Choroid plexus epithelial cell (primary cell): ENCODE measurements at regions not wholly inside any gene's neighbourhood (a gene's known extent, or its start where the extent isn't known, plus 50 kb on each side); places are given as distances from the start of the nearest gene placed in this dataset.
A peak's percentile ranks its signal among the peaks of the same experiment; 100 is the strongest.

Experiments used
- DNase-seq: peaks from one replicate; pipeline ENCODE4 v3.0.0-alpha.2; 2010; ENCODE audit warnings: low read depth
- H3K4me3 ChIP-seq: 2 replicates; pipeline ENCODE4 v1.5.1; 2011; ENCODE audit warnings: low read depth, mild to moderate bottlenecking, control low read depth, low read length, moderate library complexity
- TF ChIP-seq, protein P1 (sequence below): conservative IDR thresholded peaks from 2 replicates; pipeline ENCODE4 v1.5.1; 2011; ENCODE audit warnings: low read depth, mild to moderate bottlenecking, control low read depth, inconsistent platforms, low read length, moderate library complexity

DNA sequence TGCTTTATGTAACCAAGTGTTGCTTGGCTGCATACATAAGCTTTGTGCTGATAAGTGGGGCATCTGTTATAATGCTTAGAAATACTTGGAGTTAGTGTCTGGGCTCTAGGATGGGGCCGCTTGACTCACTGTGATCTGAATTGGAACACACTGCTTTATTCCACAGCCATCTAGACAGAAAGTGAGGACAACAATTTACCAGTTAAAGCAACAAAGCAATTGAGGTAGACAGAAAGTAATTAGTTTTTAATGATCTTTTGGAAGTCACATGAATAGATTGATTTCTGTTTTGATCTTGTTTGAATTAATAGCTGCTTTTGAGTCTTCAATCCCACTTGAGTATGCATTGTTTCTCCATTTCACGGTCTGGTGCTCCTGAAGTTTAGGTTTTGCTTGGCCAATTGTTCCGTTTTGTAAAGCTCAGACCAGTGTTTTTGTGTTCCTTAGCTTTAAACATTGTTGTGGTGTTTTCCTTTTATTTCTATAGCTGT, 157.5 kb downstream of the TRMT11 start:
- TF ChIP-seq, protein P1, sequence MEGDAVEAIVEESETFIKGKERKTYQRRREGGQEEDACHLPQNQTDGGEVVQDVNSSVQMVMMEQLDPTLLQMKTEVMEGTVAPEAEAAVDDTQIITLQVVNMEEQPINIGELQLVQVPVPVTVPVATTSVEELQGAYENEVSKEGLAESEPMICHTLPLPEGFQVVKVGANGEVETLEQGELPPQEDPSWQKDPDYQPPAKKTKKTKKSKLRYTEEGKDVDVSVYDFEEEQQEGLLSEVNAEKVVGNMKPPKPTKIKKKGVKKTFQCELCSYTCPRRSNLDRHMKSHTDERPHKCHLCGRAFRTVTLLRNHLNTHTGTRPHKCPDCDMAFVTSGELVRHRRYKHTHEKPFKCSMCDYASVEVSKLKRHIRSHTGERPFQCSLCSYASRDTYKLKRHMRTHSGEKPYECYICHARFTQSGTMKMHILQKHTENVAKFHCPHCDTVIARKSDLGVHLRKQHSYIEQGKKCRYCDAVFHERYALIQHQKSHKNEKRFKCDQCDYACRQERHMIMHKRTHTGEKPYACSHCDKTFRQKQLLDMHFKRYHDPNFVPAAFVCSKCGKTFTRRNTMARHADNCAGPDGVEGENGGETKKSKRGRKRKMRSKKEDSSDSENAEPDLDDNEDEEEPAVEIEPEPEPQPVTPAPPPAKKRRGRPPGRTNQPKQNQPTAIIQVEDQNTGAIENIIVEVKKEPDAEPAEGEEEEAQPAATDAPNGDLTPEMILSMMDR, result no peak
- no peak overlapping the region for H3K4me3 ChIP-seq
- DNase-seq, result peak; percentile 19

DNA sequence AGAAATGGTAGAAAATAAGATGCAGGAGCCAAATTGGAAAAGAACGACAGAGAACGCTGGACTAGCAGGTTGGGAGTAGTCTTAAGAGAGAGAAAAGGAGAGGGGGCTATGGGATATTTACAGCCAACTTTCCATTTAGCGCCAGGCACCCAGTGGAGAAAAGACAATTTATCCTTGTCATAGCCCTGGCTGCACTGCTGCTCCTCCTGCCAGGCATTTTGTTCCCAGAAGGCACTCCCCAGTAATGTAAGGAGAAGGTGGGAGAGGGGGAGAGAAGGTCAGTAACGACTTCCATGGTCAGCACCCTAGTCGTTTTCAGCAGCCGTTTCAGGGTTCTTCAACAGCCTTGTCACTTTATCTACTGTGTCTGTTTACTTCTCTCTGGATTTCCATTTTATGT, 159.0 kb downstream of the TRMT11 start:
- H3K4me3 ChIP-seq, result no peak overlapping the region
- TF ChIP-seq, protein P1, result no peak
- no peak for DNase-seq

DNA sequence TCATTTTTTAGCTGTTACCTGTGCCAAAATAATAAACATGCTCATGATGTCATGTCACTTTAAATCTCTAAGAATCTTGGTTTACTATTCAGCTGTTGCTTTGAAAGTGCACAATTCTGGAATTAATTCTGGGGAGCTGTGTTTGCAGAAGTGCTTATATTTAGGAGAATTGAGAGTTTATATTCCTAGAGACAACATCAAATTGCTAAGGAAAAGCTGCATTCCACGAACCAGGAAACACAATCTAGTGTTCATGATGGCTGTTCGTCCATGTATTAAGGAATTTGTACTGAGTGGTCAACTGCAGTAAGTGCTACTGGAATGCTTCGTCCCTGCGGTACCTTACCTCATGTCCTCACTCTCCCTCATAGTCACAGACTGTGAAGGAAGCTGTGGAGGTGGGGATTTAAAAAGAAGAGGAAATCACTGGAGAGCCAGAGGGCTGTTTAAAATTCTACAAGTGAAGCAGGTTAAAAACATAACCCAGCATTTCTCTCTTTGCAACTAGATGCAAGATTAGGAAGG, 161.0 kb downstream of the TRMT11 start:
- TF ChIP-seq, protein P1, result no peak
- DNase-seq, result no peak
- H3K4me3 ChIP-seq, result no peak overlapping the region

DNA sequence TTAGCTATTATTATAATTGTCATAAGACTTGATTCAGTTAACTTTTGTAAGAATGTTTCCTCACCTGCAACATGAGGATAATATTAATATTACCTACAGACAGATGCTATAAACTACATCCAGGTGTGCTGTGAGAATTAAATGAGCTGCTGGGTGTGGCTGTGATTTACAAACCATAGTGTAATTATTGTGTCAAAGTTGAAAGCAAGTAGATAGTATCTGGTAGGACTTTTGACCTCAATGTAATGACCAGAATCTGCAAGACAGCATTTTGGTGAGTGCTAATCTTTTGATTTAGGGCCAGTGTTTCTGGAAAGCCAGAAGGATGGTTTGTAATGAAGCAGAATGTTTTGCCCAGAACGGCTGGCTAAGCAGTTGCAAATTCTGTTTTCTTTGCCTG, 162.5 kb downstream of the TRMT11 start:
- TF ChIP-seq, protein P1, result no peak
- H3K4me3 ChIP-seq, result no peak overlapping the region
- DNase-seq, result no peak

DNA sequence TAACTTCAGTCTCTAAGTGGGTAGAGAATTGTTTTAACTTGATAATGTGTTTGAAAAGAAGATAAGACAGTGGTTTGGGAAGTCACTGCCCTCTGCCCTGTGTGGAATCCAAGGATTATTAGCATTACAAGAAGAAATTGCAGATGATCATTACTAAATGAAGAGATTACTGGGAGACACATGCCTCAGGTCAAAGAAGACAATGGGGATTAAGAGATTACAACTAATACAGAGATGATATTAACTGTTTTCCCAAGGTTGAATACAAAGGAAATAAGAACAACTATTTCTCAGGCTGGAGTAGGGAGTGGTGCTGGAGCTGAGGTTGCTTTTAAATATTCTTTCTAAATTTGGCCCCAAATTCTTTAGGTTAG, 166.0 kb downstream of the TRMT11 start:
- H3K4me3 ChIP-seq, result no peak overlapping the region
- TF ChIP-seq, protein P1, result no peak
- DNase-seq, result no peak

DNA sequence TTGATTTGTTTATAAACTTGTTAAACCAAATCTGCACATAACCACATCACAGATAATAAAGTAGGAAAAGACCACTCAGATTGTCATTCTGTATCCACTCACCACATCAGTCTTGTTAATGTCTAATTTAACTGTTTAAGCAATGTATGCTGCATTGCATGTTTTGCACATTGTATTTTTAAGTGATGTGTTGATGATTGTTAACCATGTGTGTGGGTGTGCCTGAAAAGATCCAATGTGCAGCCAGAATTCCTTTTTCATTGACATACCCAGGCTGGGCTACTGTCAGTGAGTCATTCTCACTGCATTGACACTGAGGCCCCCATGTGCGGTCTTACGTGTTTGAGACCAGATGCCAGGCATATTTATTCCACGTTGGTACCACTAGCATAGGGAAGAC, 167.3 kb downstream of the TRMT11 start:
- H3K4me3 ChIP-seq, result no peak overlapping the region
- TF ChIP-seq, protein P1, result no peak
- DNase-seq, result peak; percentile 45

DNA sequence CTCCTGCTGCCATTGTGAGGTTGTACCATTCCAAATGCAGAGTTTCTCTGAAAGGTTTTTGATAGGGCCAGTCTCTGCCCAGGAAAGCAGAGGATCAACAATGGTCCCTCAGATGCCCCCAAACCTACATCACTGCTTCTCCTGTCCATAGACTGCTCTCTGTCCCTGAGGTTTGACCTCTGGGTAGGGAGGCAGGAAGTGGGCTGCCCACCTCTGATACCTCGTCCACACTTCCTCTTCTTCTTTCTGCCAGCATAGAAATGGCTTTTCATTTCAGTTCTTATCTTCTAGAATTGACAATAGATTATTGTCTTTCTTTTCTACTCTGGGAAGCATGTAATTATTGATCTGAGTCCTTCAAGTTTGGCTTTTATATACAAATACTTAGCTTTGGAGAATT, 170.6 kb downstream of the TRMT11 start:
- no peak overlapping the region for H3K4me3 ChIP-seq
- no peak for DNase-seq
- TF ChIP-seq, protein P1, result no peak
